Naive thymus-derived CD8-positive, alpha-beta T cell (primary cell): ENCODE measurements at regions not wholly inside any gene's neighbourhood (a gene's known extent, or its start where the extent isn't known, plus 50 kb on each side); places are given as distances from the start of the nearest gene placed in this dataset.

ENCODE experiments used
- ATAC-seq, 2 donors: fragments of 150-1000 bp; cut with Tn5 transposase in 1 of 2; sonication (Bioruptor Pico), chemical (Tn5 transposase) in 1 of 2; 1 replicate in 1 of 2; 2 replicates in 1 of 2; pipeline ENCODE4 v1.10.0; 2021; ENCODE audit warnings: mild to moderate bottlenecking in 2 of 2, moderate library complexity in 2 of 2
- POLR2A ChIA-PET: fragments of 350-600 bp; sonication (Branson Sonifier 250); formaldehyde crosslinking; loops from one replicate; lab custom pipeline; 2021; ENCODE audit warnings: antibody characterized with exemption; lab: Charles Lee
- DNase-seq, 10 donors: peaks; one replicate each; pipeline versions ENCODE4 v3.0.0 to v3.0.0-alpha.2; 2020 to 2022
- H3K27ac Mint-ChIP-seq, 10 donors: one replicate each; pipeline ENCODE4 v1.8.0; 2020 to 2022; ENCODE audit warnings: mild to moderate bottlenecking in 10 of 10, mixed read lengths in 10 of 10, moderate library complexity in 4 of 10, inconsistent platforms in 1 of 10
- H3K27me3 Mint-ChIP-seq, 5 donors: one replicate each; pipeline ENCODE4 v1.8.0; 2021 to 2022; ENCODE audit warnings: mixed read lengths in 5 of 5
- H3K36me3 Mint-ChIP-seq, 3 donors: one replicate each; pipeline ENCODE4 v1.8.0; 2020 to 2022; ENCODE audit warnings: mixed read lengths in 3 of 3, mild to moderate bottlenecking in 2 of 3, inconsistent platforms in 1 of 3
- H3K4me1 Mint-ChIP-seq, 4 donors: one replicate each; pipeline ENCODE4 v1.8.0; 2021 to 2022; ENCODE audit warnings: mixed read lengths in 4 of 4
- H3K4me3 Mint-ChIP-seq, 10 donors: one replicate each; pipeline ENCODE4 v1.8.0; 2020 to 2022; ENCODE audit warnings: mild to moderate bottlenecking in 10 of 10, mixed read lengths in 10 of 10, moderate library complexity in 6 of 10, inconsistent platforms in 1 of 10
- H3K9me3 Mint-ChIP-seq, 9 donors: one replicate each; pipeline ENCODE4 v1.8.0; 2020 to 2022; ENCODE audit warnings: mixed read lengths in 9 of 9, mild to moderate bottlenecking in 3 of 9, inconsistent platforms in 1 of 9, moderate library complexity in 1 of 9

- POLR2A ChIA-PET: no interaction called here
- Mint-ChIP-seq H3K36me3 (peaks cover 0 to 2% (median 0%) of the 10 kb centered on the region in 3 donors), H3K27me3 (peaks cover 0 to 12% (median 7%) of the 10 kb centered on the region in 5 donors), H3K9me3 (peaks cover 0 to 1% (median 0%) of the 10 kb centered on the region in 9 donors), H3K4me3 (no peak overlapping the region), H3K4me1 (no peaks in the 10 kb centered on the region), H3K27ac (no peak overlapping the region)
- ATAC-seq: no peak
- DNase-seq: no peak
Measured at GRCh38 chr21:17964199-17964598, 145.0 kb upstream of the C21orf91 start.

- Mint-ChIP-seq H3K4me3 (no peak overlapping the region), H3K4me1 (no peaks in the 10 kb centered on the region), H3K27ac (no peak overlapping the region), H3K27me3 (peaks cover 0 to 7% (median 0%) of the 10 kb centered on the region in 5 donors), H3K36me3 (peaks cover 0 to 1% (median 0%) of the 10 kb centered on the region in 3 donors), H3K9me3 (peaks cover 0 to 6% (median 3%) of the 10 kb centered on the region in 9 donors)
- ATAC-seq: no peak
- no peak for DNase-seq
- POLR2A ChIA-PET: no interaction called here
Measured at GRCh38 chr21:17950591-17950990, 131.4 kb upstream of the C21orf91 start.

GRCh38 chr21:17949421-17949820 lies 130.3 kb upstream of the C21orf91 start:
- DNase-seq: no peak
- no peak overlapping the region for H3K4me3 Mint-ChIP-seq
- ATAC-seq: no peak
- peaks cover 0 to 15% (median 9%) of the 10 kb centered on the region in 9 donors for H3K9me3 Mint-ChIP-seq
- H3K27ac Mint-ChIP-seq: no peak overlapping the region
- peaks cover 0 to 7% (median 1%) of the 10 kb centered on the region in 5 donors for H3K27me3 Mint-ChIP-seq
- peaks cover 0 to 9% (median 4%) of the 10 kb centered on the region in 3 donors for H3K36me3 Mint-ChIP-seq
- no peaks in the 10 kb centered on the region for H3K4me1 Mint-ChIP-seq
- POLR2A ChIA-PET: no interaction called here

- H3K27me3 Mint-ChIP-seq: peaks cover 0 to 7% (median 3%) of the 10 kb centered on the region in 5 donors
- no peaks in the 10 kb centered on the region for H3K4me1 Mint-ChIP-seq
- no peak for ATAC-seq
- H3K9me3 Mint-ChIP-seq: peaks cover 3 to 31% (median 11%) of the 10 kb centered on the region in 9 donors
- H3K4me3 Mint-ChIP-seq: no peak overlapping the region
- POLR2A ChIA-PET: no interaction called here
- no peak for DNase-seq
- peaks cover 0 to 17% (median 13%) of the 10 kb centered on the region in 3 donors for H3K36me3 Mint-ChIP-seq
- no peak overlapping the region for H3K27ac Mint-ChIP-seq
Measured at GRCh38 chr21:17947531-17947930, 128.4 kb upstream of the C21orf91 start.

- Mint-ChIP-seq H3K4me3 (no peak overlapping the region), H3K9me3 (peaks cover 0 to 4% (median 0%) of the 10 kb centered on the region in 9 donors), H3K27ac (no peak overlapping the region), H3K36me3 (peaks cover 0 to 5% (median 3%) of the 10 kb centered on the region in 3 donors), H3K4me1 (no peaks in the 10 kb centered on the region), H3K27me3 (peaks cover 0 to 7% (median 1%) of the 10 kb centered on the region in 5 donors)
- DNase-seq (no peak), ATAC-seq (no peak)
- POLR2A ChIA-PET: no interaction called here
Measured at GRCh38 chr21:17931080-17931479, 111.9 kb upstream of the C21orf91 start.

DNA sequence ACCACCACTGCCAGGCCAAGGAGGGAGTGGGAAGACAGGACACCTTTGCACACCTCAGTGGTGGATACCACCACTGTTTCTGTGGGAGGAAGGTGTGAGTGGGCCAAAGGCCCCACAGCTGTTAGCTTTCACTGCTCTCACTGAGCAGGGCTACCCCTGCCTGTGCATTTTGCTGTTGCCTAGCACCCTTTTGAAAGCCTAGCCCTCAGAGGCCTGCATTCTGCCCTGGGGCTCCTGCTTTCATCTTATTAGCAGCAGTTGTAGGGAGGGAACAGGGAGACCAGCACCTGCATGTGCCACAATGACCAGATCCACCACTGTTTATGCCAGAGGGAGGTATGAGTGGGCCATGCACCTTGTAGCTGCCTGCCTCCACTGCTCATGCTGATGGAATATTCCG lies 110.9 kb upstream of the C21orf91 start:
- H3K4me3 Mint-ChIP-seq: no peak overlapping the region
- H3K27me3 Mint-ChIP-seq: peaks cover 0 to 5% (median 1%) of the 10 kb centered on the region in 5 donors
- H3K9me3 Mint-ChIP-seq: peaks cover 0 to 4% (median 0%) of the 10 kb centered on the region in 9 donors
- H3K36me3 Mint-ChIP-seq: peaks cover 0 to 5% (median 3%) of the 10 kb centered on the region in 3 donors
- H3K27ac Mint-ChIP-seq: no peak overlapping the region
- POLR2A ChIA-PET: no interaction called here
- peaks cover 0 to 3% (median under 1%) of the 10 kb centered on the region in 4 donors for H3K4me1 Mint-ChIP-seq
- DNase-seq (no peak), ATAC-seq (no peak)

- no peak for DNase-seq
- Mint-ChIP-seq H3K4me3 (no peak overlapping the region), H3K9me3 (peaks cover 0 to 4% (median 0%) of the 10 kb centered on the region in 9 donors), H3K36me3 (peaks cover 0 to 5% (median 3%) of the 10 kb centered on the region in 3 donors), H3K4me1 (peaks cover 0 to 6% (median 3%) of the 10 kb centered on the region in 4 donors), H3K27me3 (peaks cover 0 to 5% (median 1%) of the 10 kb centered on the region in 5 donors), H3K27ac (no peak overlapping the region)
- ATAC-seq: no peak
- POLR2A ChIA-PET: no interaction called here
Measured at GRCh38 chr21:17929510-17929909, 110.4 kb upstream of the C21orf91 start.

GRCh38 chr21:17925899-17926298 lies 106.7 kb upstream of the C21orf91 start:
- Mint-ChIP-seq H3K4me1 (peaks cover 0 to 6% (median 4%) of the 10 kb centered on the region in 4 donors), H3K9me3 (peaks cover 0 to 6% (median 2%) of the 10 kb centered on the region in 9 donors), H3K27me3 (peaks cover 0 to 4% (median 2%) of the 10 kb centered on the region in 5 donors), H3K27ac (no peak overlapping the region), H3K4me3 (no peak overlapping the region), H3K36me3 (peaks cover 0 to under 1% (median 0%) of the 10 kb centered on the region in 3 donors)
- DNase-seq: no peak
- POLR2A ChIA-PET: no interaction called here
- ATAC-seq: no peak

- peaks cover 0 to 12% (median 7%) of the 10 kb centered on the region in 9 donors for H3K9me3 Mint-ChIP-seq
- H3K27me3 Mint-ChIP-seq: peaks cover 0 to 4% (median 2%) of the 10 kb centered on the region in 5 donors
- no peak overlapping the region for H3K4me3 Mint-ChIP-seq
- H3K27ac Mint-ChIP-seq: no peak overlapping the region
- peak in 9 of 10 donors; percentile 14 to 71 (median 36) for DNase-seq
- POLR2A ChIA-PET: no interaction called here
- peaks cover 0 to 6% (median 4%) of the 10 kb centered on the region in 4 donors for H3K4me1 Mint-ChIP-seq
- ATAC-seq: peak; percentile 76 to 95
- H3K36me3 Mint-ChIP-seq: peaks cover 0 to 8% (median 2%) of the 10 kb centered on the region in 3 donors
Measured at GRCh38 chr21:17925000-17925610, 105.9 kb upstream of the C21orf91 start.

- DNase-seq (no peak), ATAC-seq (no peak)
- H3K4me1 Mint-ChIP-seq: peaks cover 0 to 6% (median 4%) of the 10 kb centered on the region in 4 donors
- POLR2A ChIA-PET: no interaction called here
- peaks cover 2 to 29% (median 4%) of the 10 kb centered on the region in 3 donors for H3K36me3 Mint-ChIP-seq
- no peak overlapping the region for H3K4me3 Mint-ChIP-seq
- peaks cover 0 to 5% (median 2%) of the 10 kb centered on the region in 5 donors for H3K27me3 Mint-ChIP-seq
- no peak overlapping the region for H3K27ac Mint-ChIP-seq
- peaks cover 0 to 37% (median 19%) of the 10 kb centered on the region in 9 donors for H3K9me3 Mint-ChIP-seq
Measured at GRCh38 chr21:17921579-17922530, 102.7 kb upstream of the C21orf91 start.

GRCh38 chr21:17915976-17916375 lies 96.8 kb upstream of the C21orf91 start:
- H3K4me1 Mint-ChIP-seq: no peaks in the 10 kb centered on the region
- H3K36me3 Mint-ChIP-seq: peaks cover 2 to 29% (median 4%) of the 10 kb centered on the region in 3 donors
- H3K9me3 Mint-ChIP-seq: peaks cover 0 to 34% (median 14%) of the 10 kb centered on the region in 9 donors
- POLR2A ChIA-PET: interaction anchor here (0.6 kb wide), 1 partner anchor 240 kb away, joined by 5 read pairs; no protein-coding TSS in a partner anchor
- no peak overlapping the region for H3K27ac Mint-ChIP-seq
- no peak overlapping the region for H3K4me3 Mint-ChIP-seq
- no peak for ATAC-seq
- DNase-seq: no peak
- peaks cover 0 to 5% (median 2%) of the 10 kb centered on the region in 5 donors for H3K27me3 Mint-ChIP-seq

DNA sequence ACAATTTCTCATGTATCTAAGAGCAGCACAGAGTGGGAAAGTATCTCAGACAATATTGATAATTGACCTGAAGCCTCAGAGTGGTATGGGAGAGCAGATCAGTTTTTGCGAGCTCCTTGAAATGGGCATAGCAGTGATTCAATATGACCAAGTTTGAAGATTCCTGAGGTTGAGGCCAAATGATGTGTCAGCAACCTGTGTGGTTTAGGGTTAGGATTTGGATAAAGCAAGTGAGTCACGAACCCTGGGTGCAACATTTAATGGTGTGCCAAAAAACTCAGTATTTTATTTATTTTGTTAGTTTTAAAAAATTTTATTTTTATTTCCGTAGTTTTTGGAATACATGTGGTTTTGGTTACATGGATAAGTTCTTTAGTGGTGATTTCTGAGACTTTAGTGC lies 92.5 kb upstream of the C21orf91 start:
- ATAC-seq (no peak), DNase-seq (no peak)
- Mint-ChIP-seq H3K27ac (no peak overlapping the region), H3K9me3 (no peaks in the 10 kb centered on the region), H3K27me3 (peaks cover 0 to 10% (median 0%) of the 10 kb centered on the region in 5 donors), H3K36me3 (no peaks in the 10 kb centered on the region), H3K4me3 (no peak overlapping the region), H3K4me1 (no peaks in the 10 kb centered on the region)
- POLR2A ChIA-PET: no interaction called here
